ENCODE measurements at regions not wholly inside any gene's neighbourhood (a gene's known extent, or its start where the extent isn't known, plus 50 kb on each side); places are given as distances from the start of the nearest gene placed in this dataset.

DNA sequence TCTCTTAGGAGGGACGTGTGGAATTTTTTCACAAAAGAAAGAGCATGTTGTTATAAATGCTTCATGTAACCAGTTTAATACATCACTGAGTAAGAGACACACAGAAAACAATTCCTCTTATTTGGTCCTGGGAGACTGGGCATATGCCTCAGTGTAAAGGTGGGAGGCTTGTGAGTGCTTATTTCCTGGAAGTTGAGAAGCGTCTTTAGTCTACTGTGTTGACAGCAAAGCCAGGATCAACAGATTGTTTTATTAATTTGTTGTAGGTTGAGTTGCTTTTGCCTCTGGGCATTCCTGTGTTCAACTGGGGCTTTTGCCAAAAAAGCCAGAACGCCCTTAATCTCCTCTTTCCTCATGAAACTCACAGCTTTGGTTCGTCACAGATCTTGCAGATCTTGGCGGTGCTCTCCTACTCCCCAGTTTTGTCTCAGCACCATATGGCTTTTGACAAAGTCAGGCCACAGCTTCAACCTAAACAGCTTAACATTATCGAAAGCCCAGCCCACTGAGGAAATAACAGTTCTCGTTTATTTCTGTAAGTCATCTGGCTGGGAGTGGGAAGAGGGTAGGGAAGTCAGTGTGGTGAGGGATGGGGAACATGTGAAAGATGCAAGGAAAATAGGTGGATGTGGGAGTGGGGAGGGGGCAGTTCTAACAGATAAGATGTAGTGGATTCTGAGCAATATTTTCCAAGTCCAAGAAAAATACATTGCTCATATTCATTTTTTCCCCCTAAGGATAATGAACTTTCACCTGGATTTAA lies 227.2 kb downstream of the DACT1 start:
- TF ChIP-seq, protein P1, sequence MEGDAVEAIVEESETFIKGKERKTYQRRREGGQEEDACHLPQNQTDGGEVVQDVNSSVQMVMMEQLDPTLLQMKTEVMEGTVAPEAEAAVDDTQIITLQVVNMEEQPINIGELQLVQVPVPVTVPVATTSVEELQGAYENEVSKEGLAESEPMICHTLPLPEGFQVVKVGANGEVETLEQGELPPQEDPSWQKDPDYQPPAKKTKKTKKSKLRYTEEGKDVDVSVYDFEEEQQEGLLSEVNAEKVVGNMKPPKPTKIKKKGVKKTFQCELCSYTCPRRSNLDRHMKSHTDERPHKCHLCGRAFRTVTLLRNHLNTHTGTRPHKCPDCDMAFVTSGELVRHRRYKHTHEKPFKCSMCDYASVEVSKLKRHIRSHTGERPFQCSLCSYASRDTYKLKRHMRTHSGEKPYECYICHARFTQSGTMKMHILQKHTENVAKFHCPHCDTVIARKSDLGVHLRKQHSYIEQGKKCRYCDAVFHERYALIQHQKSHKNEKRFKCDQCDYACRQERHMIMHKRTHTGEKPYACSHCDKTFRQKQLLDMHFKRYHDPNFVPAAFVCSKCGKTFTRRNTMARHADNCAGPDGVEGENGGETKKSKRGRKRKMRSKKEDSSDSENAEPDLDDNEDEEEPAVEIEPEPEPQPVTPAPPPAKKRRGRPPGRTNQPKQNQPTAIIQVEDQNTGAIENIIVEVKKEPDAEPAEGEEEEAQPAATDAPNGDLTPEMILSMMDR (IDR thresholded peaks at IDR 0.05): no peak
- no peak for TF ChIP-seq POLR2A (IDR thresholded peaks at IDR 0.05)

Measured in vagina (tissue), 2 donors.